Activated CD8-positive, alpha-beta memory T cell treated with anti-CD3 and anti-CD28 coated beads for 36 hours (primary cell): ENCODE measurements at regions not wholly inside any gene's neighbourhood (a gene's known extent, or its start where the extent isn't known, plus 50 kb on each side); places are given as distances from the start of the nearest gene placed in this dataset.
"Not testable (repeated sequence)": the region's sequence is repeated elsewhere in the genome, so short reads cannot be mapped to it uniquely, and the experiment has no call there.

Experiments
- CTCF ChIA-PET: fragments of 350-600 bp; sonication (Branson Sonifier 250); formaldehyde crosslinking; loops from one replicate; lab custom pipeline; 2021; ENCODE audit warnings: antibody characterized with exemption; lab: Charles Lee
- POLR2A ChIA-PET: fragments of 350-600 bp; sonication (Branson Sonifier 250); formaldehyde crosslinking; loops from one replicate; lab custom pipeline; 2021; ENCODE audit warnings: antibody characterized with exemption; lab: Charles Lee

DNA sequence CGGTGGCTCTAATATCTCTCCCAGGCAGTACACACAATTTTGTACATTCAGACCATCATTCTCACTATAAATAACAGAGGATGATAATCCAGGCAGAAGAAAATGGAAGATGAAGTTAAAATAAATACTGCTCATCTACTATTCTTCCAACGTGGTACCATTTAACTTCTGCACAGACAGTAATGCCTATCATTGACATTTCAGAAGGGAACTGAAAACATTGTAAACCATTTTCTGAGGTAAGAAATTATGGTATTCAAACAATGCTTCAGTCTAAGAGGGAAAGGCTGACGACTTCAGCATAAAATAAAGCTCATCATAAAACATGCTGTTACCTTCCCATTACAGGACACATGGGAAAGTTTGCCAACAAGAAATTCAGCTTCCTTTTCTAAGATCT is 814.4 kb downstream of the NR4A2 start:
- ChIA-PET POLR2A (no interaction called here), CTCF (no interaction called here)

- CTCF ChIA-PET = no interaction called here
- POLR2A ChIA-PET = no interaction called here
These were observed 815.2 kb downstream of the NR4A2 start for GRCh38 chr2:155517362-155517761.

GRCh38 chr2:155513248-155513647 is 814.8 kb downstream of the KCNJ3 start:
- POLR2A ChIA-PET = no interaction called here
- CTCF ChIA-PET = no interaction called here

GRCh38 chr2:155502766-155503165 is 804.3 kb downstream of the KCNJ3 start:
- CTCF ChIA-PET = no interaction called here
- POLR2A ChIA-PET = no interaction called here

GRCh38 chr2:155498106-155498505 is 799.6 kb downstream of the KCNJ3 start:
- POLR2A ChIA-PET = no interaction called here
- CTCF ChIA-PET = no interaction called here

DNA sequence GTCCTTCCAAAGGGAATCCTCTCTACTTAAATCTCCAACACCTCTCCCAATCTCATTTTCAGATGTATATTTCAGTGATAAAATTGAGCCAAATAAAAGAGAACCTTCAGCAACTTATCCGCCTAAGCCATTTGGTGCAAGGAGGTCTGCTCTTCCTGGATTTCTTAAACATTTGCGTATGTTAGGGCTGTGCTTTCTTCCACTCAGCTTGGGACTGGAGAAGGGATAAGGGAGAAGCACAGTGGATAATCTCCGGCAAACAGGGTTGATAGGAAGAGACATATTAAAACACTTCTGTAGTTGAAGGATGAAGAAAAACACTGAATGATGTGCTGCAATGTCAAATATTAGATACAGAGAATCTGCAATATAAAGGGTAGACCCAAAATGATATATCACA is 796.2 kb downstream of the KCNJ3 start:
- ChIA-PET POLR2A (no interaction called here), CTCF (no interaction called here)

- ChIA-PET CTCF (no interaction called here), POLR2A (no interaction called here)
These were observed 786.8 kb downstream of the KCNJ3 start for GRCh38 chr2:155485141-155485842.

DNA sequence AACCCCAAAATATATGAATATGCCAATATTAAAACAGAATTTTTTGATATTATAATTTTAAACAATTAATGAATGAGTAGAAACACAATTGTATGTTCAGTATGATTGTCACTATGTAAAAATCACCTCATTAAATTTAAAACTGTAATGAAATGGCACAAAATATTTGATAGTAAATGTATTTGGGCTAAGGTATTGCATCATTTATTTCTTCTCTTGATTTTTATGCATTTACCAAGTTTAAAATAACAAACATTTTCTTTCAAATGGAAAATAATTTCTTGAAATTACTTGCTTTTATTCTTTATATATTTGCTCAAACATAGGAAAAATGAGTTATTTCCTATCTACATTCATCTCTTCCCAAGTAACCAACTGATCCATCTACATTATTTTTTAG is 782.6 kb downstream of the KCNJ3 start:
- ChIA-PET CTCF (no interaction called here), POLR2A (no interaction called here)

- POLR2A ChIA-PET, CTCF ChIA-PET: not testable (repeated sequence)
These were observed 773.5 kb downstream of the KCNJ3 start for GRCh38 chr2:155472018-155472417.

DNA sequence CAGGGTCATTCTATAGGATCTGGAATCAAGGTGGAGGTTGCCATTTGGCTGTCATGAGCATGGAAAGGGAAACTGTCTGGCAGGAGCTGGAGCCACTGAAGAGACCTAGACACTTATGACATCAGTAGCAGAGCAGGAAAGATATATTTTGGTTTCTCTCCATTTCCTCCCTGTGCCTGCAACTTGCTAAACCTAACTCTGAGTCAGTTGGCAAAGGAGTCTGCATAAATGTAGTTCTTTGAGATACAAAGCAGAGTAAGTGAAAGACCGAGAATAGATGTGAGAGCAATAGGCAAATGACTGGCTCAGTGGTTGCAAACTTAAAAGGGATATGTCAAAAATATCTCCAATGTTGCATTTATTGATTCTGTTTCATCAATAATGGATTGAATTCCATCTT is 757.7 kb downstream of the KCNJ3 start:
- CTCF ChIA-PET = no interaction called here
- POLR2A ChIA-PET = no interaction called here

DNA sequence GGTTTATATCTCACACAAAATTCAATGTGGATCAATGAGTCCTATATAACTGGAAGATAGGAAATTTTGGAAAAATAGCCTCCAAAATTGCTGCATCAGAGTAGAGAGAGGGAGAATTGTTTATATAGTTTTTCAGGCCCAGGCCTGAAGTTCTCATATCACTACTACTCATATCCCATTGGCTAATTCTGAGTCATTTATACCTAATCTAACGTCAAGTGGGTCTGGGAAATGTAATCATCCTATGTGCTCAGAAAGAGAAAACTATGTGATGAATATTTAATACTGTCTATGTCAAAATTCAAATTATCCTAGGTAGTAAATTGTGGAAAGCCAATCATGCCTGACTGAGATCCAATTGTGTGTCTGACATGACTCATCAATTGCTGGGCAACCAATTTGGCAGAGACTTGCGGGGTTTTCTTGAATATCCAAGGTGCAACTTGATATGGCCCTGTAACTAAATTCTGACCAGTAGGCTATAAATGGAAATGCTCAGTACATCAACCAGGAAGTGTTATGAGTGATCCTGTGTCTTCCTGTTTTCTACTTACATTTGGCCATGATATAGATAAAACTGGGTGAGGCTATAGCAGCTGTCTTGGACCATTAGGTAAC is 744.4 kb downstream of the KCNJ3 start:
- CTCF ChIA-PET = no interaction called here
- POLR2A ChIA-PET = no interaction called here

GRCh38 chr2:155442088-155442487 is 743.6 kb downstream of the KCNJ3 start:
- POLR2A ChIA-PET = no interaction called here
- CTCF ChIA-PET = no interaction called here

DNA sequence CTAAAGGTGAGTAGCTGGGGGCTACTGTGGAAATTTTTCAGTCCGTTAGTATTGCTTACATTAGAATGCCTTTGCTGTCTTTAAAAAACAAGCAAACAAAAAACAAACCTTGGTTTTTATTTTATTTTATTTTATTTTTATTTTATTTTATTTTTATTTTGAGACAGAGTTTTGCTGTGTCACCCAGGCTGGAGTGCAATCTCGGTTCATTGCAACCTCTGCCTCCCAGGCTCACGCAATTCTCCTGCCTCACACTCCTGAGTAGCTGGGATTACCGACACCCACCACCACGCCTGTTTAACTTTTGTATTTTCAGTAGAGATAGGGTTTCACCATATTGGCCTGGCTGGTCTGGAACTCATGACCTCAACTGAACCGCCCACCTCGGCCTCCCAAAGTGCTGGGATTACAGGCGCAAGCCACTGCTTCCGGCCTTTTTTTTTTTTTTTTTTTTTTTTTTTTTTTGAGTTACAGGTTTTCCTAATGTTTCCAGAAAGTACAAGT is 732.6 kb downstream of the KCNJ3 start:
- POLR2A ChIA-PET = no interaction called here
- CTCF ChIA-PET = no interaction called here

GRCh38 chr2:155427470-155427869 is 729.0 kb downstream of the KCNJ3 start:
- CTCF ChIA-PET = no interaction called here
- POLR2A ChIA-PET = no interaction called here

- CTCF ChIA-PET = no interaction called here
- POLR2A ChIA-PET = no interaction called here
These were observed 726.0 kb downstream of the KCNJ3 start for GRCh38 chr2:155424518-155424917.

GRCh38 chr2:155418753-155419152 is 720.3 kb downstream of the KCNJ3 start:
- POLR2A ChIA-PET = no interaction called here
- CTCF ChIA-PET = no interaction called here

- POLR2A ChIA-PET = no interaction called here
- CTCF ChIA-PET = no interaction called here
These were observed 714.1 kb downstream of the KCNJ3 start for GRCh38 chr2:155412598-155412997.

GRCh38 chr2:155404433-155405002 is 706.0 kb downstream of the KCNJ3 start:
- POLR2A ChIA-PET = no interaction called here
- CTCF ChIA-PET = no interaction called here

DNA sequence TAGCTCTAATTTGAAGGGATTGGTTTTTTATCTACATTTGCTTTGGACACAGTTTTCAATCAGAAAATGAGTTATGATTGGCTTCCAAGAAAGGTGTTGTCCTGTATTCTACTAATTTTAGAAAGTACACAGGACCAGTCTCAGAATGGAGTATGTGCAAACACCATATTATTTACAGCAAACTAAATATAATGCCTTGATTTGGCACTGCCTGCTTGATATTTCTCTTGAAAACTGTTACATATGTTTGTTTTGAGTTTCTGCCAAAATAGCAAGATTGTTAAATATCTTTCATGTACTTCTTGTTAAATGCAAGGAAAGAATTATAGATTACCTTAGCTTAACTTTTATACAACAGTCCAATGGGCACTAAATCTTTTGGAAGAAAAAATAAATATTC is 694.9 kb downstream of the KCNJ3 start:
- CTCF ChIA-PET = no interaction called here
- POLR2A ChIA-PET = no interaction called here

DNA sequence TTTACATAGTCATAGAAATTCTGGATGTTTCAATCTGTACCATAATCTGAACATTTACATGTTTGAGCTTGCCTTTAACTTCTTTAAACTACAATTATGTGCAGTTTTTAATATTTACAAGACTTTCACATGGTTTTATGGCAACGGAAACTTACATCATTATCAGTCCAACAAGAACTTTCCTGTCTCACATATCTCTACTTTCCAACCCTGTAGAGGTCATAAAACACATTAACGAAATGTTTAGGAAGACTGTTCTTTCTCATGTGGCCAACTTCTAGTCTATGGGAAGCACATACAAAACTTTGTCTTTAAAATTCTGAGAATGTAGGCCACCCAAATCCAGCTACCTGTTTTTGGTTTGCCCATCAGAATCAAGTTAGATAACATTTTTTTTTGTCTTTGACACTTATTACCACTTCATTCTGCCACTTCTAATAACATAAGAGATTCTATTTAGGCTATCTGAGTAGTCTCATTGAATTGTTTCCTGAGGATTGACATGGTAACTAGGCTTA is 693.2 kb downstream of the KCNJ3 start:
- POLR2A ChIA-PET = no interaction called here
- CTCF ChIA-PET = no interaction called here

- POLR2A ChIA-PET = no interaction called here
These were observed 690.7 kb downstream of the KCNJ3 start for GRCh38 chr2:155389224-155389623.

More at GRCh38 chr2:155389224-155389623, 690.7 kb downstream of the KCNJ3 start:
- CTCF ChIA-PET = no interaction called here
